NCI-H1417 (cell line): ENCODE measurements at regions not wholly inside any gene's neighbourhood (a gene's known extent, or its start where the extent isn't known, plus 50 kb on each side); places are given as distances from the start of the nearest gene placed in this dataset.

Experiments
- DNase-seq, 3 experiments: peaks; one replicate each; lab custom pipeline; 2025; lab: John Stamatoyannopoulos, UW

GRCh38 chr15:23514484-23514883 is 51.0 kb upstream of the MKRN3 start:
- DNase-seq = no peak

- no peak for DNase-seq
Observed at GRCh38 chr15:23506762-23507161, 58.7 kb upstream of the MKRN3 start.

GRCh38 chr15:23503980-23504379 is 56.9 kb upstream of the GOLGA6L2 start:
- peak; percentile 64 to 98 (median 88) for DNase-seq

- DNase-seq = no peak
Observed at GRCh38 chr15:23503576-23503975, 56.5 kb upstream of the GOLGA6L2 start.

GRCh38 chr15:23497710-23498111 is 50.7 kb upstream of the GOLGA6L2 start:
- peak; percentile 14 to 63 (median 35) for DNase-seq
